ENCODE measurements at regions not wholly inside any gene's neighbourhood (a gene's known extent, or its start where the extent isn't known, plus 50 kb on each side); places are given as distances from the start of the nearest gene placed in this dataset. TPM values are rescaled to one million over a fixed set of nuclear protein-coding genes. Genes with fewer than 3 reads are reported as not detected.

Small RNA genes in the stretch of these regions (small RNA-seq; reads per million reads assigned to genes)
- gene AC103996.1 (ENCODE audit: insufficient read length, low read depth) (not detected), gene AC112693.2 (ENCODE audit: insufficient read length, low read depth) (not detected)

All from AG04450 (cell line).